GM23338 (cell line): ENCODE measurements at regions not wholly inside any gene's neighbourhood (a gene's known extent, or its start where the extent isn't known, plus 50 kb on each side); places are given as distances from the start of the nearest gene placed in this dataset.

Experiments used
- ATAC-seq: fragments of 200-7000 bp; cut with Tn5 transposase; 3 replicates; pipeline ENCODE4 v1.9.1; 2020
- DNase-seq: peaks from one replicate; pipeline ENCODE4 v3.0.0-alpha.2; 2015; ENCODE audit warnings: low spot score
- H2AFZ ChIP-seq: fragments of 200-600 bp; sonication (generic); 2 replicates; pipeline ENCODE4 v1.8.0; 2016; ENCODE audit warnings: antibody characterized with exemption, mild to moderate bottlenecking, moderate library complexity
- H3F3A ChIP-seq: fragments of 200-600 bp; sonication (generic); replicated peaks from 2 replicates; pipeline ENCODE4 v1.8.0; 2017; ENCODE audit warnings: antibody characterized with exemption, mixed run types, low read depth
- H3K27ac ChIP-seq: fragments of 200-600 bp; sonication (generic); 2 replicates; pipeline ENCODE4 v1.6.1; 2016; ENCODE audit warnings: low read depth
- H3K27me3 ChIP-seq: fragments of 200-600 bp; sonication (generic); 2 replicates; pipeline ENCODE4 v1.8.0; 2016; ENCODE audit warnings: mild to moderate bottlenecking, mixed run types, moderate library complexity; ENCODE audit not compliant: insufficient read depth
- H3K36me3 ChIP-seq: fragments of 200-600 bp; sonication (generic); 2 replicates; pipeline ENCODE4 v1.8.0; 2016; ENCODE audit warnings: mild to moderate bottlenecking; ENCODE audit not compliant: insufficient read depth
- H3K4me1 ChIP-seq: fragments of 200-600 bp; sonication (generic); 2 replicates; pipeline ENCODE4 v1.8.0; 2016; ENCODE audit warnings: mild to moderate bottlenecking, moderate library complexity; ENCODE audit not compliant: insufficient read depth
- H3K4me2 ChIP-seq: fragments of 200-600 bp; sonication (generic); 2 replicates; pipeline ENCODE4 v1.7.1; 2017; ENCODE audit warnings: mixed run types
- H3K4me3 ChIP-seq: fragments of 200-600 bp; sonication (generic); 2 replicates; pipeline ENCODE4 v1.6.1; 2016; ENCODE audit warnings: mixed run types
- H3K79me2 ChIP-seq: fragments of 200-600 bp; sonication (generic); replicated peaks from 2 replicates; pipeline ENCODE4 v1.8.0; 2017; ENCODE audit warnings: mild to moderate bottlenecking; ENCODE audit not compliant: insufficient read depth
- H3K9me2 ChIP-seq: fragments of 200-600 bp; sonication (generic); 2 replicates; pipeline ENCODE4 v1.8.0; 2017; ENCODE audit not compliant: insufficient read depth
- H4K20me1 ChIP-seq: fragments of 200-600 bp; sonication (generic); replicated peaks from 2 replicates; pipeline ENCODE4 v1.8.0; 2017; ENCODE audit warnings: mild to moderate bottlenecking; ENCODE audit not compliant: insufficient read depth
- H3K27ac Mint-ChIP-seq: 2 replicates; pipeline ENCODE4 v1.8.0; 2020; ENCODE audit warnings: inconsistent platforms, mild to moderate bottlenecking, moderate library complexity, mixed read lengths
- H3K27me3 Mint-ChIP-seq: 3 replicates; pipeline ENCODE4 v1.8.0; 2022; ENCODE audit warnings: low read depth, mild to moderate bottlenecking, moderate library complexity, mixed read lengths, inconsistent platforms; ENCODE audit not compliant: insufficient read depth, poor library complexity
- H3K36me3 Mint-ChIP-seq: 3 replicates; pipeline ENCODE4 v1.8.0; 2021; ENCODE audit warnings: low read depth, mild to moderate bottlenecking, inconsistent platforms, moderate library complexity, mixed read lengths
- H3K4me1 Mint-ChIP-seq: 3 replicates; pipeline ENCODE4 v1.8.0; 2020; ENCODE audit warnings: mild to moderate bottlenecking, inconsistent platforms, mixed read lengths
- H3K4me3 Mint-ChIP-seq: 3 replicates; pipeline ENCODE4 v1.8.0; 2021; ENCODE audit warnings: moderate library complexity, mild to moderate bottlenecking, inconsistent platforms, mixed read lengths
- H3K9me3 Mint-ChIP-seq: 3 replicates; pipeline ENCODE4 v1.8.0; 2020; ENCODE audit warnings: moderate library complexity, mild to moderate bottlenecking, inconsistent platforms, mixed read lengths
- CREB1 ChIP-seq: fragments of 250-450 bp; sonication (Bioruptor Pico); IDR thresholded peaks from 2 replicates; pipeline ENCODE4 v1.5.0; 2020; ENCODE audit warnings: low read depth, mild to moderate bottlenecking, moderate library complexity
- ETS1 ChIP-seq: IDR thresholded peaks from 2 replicates; pipeline ENCODE4 v1.6.1; 2016; ENCODE audit warnings: antibody characterized with exemption
- EZH2 ChIP-seq: fragments of 200-600 bp; sonication (generic); IDR thresholded peaks from one replicate; pipeline ENCODE4 v1.8.0; 2017; ENCODE audit warnings: antibody characterized with exemption, mild to moderate bottlenecking, low read depth; ENCODE audit not compliant: unreplicated experiment
- EZH2phosphoT487 ChIP-seq: fragments of 200-600 bp; sonication (generic); IDR thresholded peaks from one replicate; pipeline ENCODE4 v1.8.1; 2018; ENCODE audit warnings: antibody characterized with exemption; ENCODE audit not compliant: unreplicated experiment
- NANOG ChIP-seq: IDR thresholded peaks from 2 replicates; pipeline ENCODE4 v1.6.1; 2016; ENCODE audit warnings: antibody characterized with exemption, borderline replicate concordance
- TF ChIP-seq, protein P1 (sequence below), 2 experiments: fragments of 200-600 bp in 1 of 2; sonication (generic) in 1 of 2; conservative IDR thresholded peaks; 2 replicates each; pipeline versions ENCODE4 v1.5.1 to v1.6.1; 2016 to 2017; ENCODE audit warnings: antibody characterized with exemption in 2 of 2, low read depth in 2 of 2, mild to moderate bottlenecking in 2 of 2, moderate library complexity in 1 of 2
- TF ChIP-seq, protein P2 (sequence below): fragments of 250-450 bp; sonication (Bioruptor Pico); IDR thresholded peaks from 2 replicates; pipeline ENCODE4 v1.5.0; 2020; ENCODE audit warnings: mild to moderate bottlenecking, moderate library complexity
- TF ChIP-seq, protein P3 (sequence below): IDR thresholded peaks from one replicate; pipeline ENCODE4 v1.6.1; 2018; ENCODE audit warnings: antibody characterized with exemption; ENCODE audit not compliant: unreplicated experiment

DNA sequence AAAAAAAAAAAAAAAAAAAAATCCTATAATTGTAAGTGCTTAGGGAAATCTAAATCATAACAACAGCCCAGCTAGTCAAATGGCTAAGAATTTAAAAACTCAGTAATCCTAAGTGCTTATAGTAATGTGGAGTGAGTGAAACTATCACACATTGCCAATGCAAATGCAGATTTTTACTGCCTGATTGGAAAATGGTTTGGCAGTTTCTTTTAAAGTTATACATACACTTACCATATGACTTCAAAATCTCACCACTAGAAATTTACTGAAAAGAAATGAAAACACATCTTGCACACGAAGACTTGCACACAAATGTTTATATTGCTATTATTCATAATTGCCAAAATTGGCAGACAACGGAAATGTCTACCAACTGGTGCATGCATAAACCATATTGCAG lies 51.3 kb upstream of the STXBP6 start:
- peaks cover 3% of the 10 kb centered on the region; the same call in 2 of the 3 replicates for H3K4me1 Mint-ChIP-seq
- no peak overlapping the region for H3K4me3 Mint-ChIP-seq
- no peaks in the 10 kb centered on the region for H3K79me2 ChIP-seq
- no peaks in the 10 kb centered on the region for H3K36me3 Mint-ChIP-seq
- H3K4me1 ChIP-seq, result 0 out of 2 replicates have a peak, but pooled peaks cover 3% of the 10 kb centered on the region
- no peaks in the 10 kb centered on the region for H3K9me2 ChIP-seq
- no peak overlapping the region for H3K27ac ChIP-seq
- H3K4me2 ChIP-seq, result no peak overlapping the region
- no peak overlapping the region for H3K4me3 ChIP-seq
- no peaks in the 10 kb centered on the region for H3K36me3 ChIP-seq
- no peak overlapping the region for H2AFZ ChIP-seq
- H3K27me3 ChIP-seq, result no peaks in the 10 kb centered on the region
- no peak for TF ChIP-seq EZH2phosphoT487
- no peak for TF ChIP-seq ETS1
- TF ChIP-seq, protein P1, sequence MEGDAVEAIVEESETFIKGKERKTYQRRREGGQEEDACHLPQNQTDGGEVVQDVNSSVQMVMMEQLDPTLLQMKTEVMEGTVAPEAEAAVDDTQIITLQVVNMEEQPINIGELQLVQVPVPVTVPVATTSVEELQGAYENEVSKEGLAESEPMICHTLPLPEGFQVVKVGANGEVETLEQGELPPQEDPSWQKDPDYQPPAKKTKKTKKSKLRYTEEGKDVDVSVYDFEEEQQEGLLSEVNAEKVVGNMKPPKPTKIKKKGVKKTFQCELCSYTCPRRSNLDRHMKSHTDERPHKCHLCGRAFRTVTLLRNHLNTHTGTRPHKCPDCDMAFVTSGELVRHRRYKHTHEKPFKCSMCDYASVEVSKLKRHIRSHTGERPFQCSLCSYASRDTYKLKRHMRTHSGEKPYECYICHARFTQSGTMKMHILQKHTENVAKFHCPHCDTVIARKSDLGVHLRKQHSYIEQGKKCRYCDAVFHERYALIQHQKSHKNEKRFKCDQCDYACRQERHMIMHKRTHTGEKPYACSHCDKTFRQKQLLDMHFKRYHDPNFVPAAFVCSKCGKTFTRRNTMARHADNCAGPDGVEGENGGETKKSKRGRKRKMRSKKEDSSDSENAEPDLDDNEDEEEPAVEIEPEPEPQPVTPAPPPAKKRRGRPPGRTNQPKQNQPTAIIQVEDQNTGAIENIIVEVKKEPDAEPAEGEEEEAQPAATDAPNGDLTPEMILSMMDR (conservative IDR thresholded peaks at IDR 0.05; ENCODE audit: low read depth in 2 of 2), result no peak
- TF ChIP-seq, protein P2, sequence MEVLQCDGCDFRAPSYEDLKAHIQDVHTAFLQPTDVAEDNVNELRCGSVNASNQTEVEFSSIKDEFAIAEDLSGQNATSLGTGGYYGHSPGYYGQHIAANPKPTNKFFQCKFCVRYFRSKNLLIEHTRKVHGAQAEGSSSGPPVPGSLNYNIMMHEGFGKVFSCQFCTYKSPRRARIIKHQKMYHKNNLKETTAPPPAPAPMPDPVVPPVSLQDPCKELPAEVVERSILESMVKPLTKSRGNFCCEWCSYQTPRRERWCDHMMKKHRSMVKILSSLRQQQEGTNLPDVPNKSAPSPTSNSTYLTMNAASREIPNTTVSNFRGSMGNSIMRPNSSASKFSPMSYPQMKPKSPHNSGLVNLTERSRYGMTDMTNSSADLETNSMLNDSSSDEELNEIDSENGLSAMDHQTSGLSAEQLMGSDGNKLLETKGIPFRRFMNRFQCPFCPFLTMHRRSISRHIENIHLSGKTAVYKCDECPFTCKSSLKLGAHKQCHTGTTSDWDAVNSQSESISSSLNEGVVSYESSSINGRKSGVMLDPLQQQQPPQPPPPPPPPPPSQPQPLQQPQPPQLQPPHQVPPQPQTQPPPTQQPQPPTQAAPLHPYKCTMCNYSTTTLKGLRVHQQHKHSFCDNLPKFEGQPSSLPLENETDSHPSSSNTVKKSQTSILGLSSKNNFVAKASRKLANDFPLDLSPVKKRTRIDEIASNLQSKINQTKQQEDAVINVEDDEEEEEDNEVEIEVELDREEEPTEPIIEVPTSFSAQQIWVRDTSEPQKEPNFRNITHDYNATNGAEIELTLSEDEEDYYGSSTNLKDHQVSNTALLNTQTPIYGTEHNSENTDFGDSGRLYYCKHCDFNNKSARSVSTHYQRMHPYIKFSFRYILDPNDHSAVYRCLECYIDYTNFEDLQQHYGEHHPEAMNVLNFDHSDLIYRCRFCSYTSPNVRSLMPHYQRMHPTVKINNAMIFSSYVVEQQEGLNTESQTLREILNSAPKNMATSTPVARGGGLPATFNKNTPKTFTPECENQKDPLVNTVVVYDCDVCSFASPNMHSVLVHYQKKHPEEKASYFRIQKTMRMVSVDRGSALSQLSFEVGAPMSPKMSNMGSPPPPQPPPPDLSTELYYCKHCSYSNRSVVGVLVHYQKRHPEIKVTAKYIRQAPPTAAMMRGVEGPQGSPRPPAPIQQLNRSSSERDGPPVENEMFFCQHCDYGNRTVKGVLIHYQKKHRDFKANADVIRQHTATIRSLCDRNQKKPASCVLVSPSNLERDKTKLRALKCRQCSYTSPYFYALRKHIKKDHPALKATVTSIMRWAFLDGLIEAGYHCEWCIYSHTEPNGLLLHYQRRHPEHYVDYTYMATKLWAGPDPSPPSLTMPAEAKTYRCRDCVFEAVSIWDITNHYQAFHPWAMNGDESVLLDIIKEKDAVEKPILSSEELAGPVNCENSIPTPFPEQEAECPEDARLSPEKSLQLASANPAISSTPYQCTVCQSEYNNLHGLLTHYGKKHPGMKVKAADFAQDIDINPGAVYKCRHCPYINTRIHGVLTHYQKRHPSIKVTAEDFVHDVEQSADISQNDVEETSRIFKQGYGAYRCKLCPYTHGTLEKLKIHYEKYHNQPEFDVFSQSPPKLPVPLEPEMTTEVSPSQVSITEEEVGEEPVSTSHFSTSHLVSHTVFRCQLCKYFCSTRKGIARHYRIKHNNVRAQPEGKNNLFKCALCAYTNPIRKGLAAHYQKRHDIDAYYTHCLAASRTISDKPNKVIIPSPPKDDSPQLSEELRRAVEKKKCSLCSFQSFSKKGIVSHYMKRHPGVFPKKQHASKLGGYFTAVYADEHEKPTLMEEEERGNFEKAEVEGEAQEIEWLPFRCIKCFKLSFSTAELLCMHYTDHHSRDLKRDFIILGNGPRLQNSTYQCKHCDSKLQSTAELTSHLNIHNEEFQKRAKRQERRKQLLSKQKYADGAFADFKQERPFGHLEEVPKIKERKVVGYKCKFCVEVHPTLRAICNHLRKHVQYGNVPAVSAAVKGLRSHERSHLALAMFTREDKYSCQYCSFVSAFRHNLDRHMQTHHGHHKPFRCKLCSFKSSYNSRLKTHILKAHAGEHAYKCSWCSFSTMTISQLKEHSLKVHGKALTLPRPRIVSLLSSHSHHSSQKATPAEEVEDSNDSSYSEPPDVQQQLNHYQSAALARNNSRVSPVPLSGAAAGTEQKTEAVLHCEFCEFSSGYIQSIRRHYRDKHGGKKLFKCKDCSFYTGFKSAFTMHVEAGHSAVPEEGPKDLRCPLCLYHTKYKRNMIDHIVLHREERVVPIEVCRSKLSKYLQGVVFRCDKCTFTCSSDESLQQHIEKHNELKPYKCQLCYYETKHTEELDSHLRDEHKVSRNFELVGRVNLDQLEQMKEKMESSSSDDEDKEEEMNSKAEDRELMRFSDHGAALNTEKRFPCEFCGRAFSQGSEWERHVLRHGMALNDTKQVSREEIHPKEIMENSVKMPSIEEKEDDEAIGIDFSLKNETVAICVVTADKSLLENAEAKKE, result no peak
- TF ChIP-seq EZH2, result no peak
- TF ChIP-seq, protein P3, sequence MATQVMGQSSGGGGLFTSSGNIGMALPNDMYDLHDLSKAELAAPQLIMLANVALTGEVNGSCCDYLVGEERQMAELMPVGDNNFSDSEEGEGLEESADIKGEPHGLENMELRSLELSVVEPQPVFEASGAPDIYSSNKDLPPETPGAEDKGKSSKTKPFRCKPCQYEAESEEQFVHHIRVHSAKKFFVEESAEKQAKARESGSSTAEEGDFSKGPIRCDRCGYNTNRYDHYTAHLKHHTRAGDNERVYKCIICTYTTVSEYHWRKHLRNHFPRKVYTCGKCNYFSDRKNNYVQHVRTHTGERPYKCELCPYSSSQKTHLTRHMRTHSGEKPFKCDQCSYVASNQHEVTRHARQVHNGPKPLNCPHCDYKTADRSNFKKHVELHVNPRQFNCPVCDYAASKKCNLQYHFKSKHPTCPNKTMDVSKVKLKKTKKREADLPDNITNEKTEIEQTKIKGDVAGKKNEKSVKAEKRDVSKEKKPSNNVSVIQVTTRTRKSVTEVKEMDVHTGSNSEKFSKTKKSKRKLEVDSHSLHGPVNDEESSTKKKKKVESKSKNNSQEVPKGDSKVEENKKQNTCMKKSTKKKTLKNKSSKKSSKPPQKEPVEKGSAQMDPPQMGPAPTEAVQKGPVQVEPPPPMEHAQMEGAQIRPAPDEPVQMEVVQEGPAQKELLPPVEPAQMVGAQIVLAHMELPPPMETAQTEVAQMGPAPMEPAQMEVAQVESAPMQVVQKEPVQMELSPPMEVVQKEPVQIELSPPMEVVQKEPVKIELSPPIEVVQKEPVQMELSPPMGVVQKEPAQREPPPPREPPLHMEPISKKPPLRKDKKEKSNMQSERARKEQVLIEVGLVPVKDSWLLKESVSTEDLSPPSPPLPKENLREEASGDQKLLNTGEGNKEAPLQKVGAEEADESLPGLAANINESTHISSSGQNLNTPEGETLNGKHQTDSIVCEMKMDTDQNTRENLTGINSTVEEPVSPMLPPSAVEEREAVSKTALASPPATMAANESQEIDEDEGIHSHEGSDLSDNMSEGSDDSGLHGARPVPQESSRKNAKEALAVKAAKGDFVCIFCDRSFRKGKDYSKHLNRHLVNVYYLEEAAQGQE, result no peak
- no peak for TF ChIP-seq CREB1 (CRISPR knock-in tag)
- no peak for TF ChIP-seq NANOG
- H3F3A ChIP-seq, result no peaks in the 10 kb centered on the region
- no peak for ATAC-seq
- no peaks in the 10 kb centered on the region for H3K9me3 Mint-ChIP-seq
- H4K20me1 ChIP-seq, result no peaks in the 10 kb centered on the region
- no peak overlapping the region for H3K27ac Mint-ChIP-seq
- H3K27me3 Mint-ChIP-seq, result no peaks in the 10 kb centered on the region
- DNase-seq, result no peak
